GM12878 (cell line): ENCODE measurements at regions not wholly inside any gene's neighbourhood (a gene's known extent, or its start where the extent isn't known, plus 50 kb on each side); places are given as distances from the start of the nearest gene placed in this dataset.

Experiments used
- ATAC-seq: fragments of 200-7000 bp; cut with Tn5 transposase; 3 replicates; pipeline ENCODE4 v1.9.1; 2020; ENCODE audit warnings: mild to moderate bottlenecking, moderate library complexity
- BruUV-seq: library from RNA; stranded (reverse); fragments of 400-500 nt; replicated peaks from 2 replicates; lab custom pipeline; 2021; lab: Mats Ljungman, UMichigan
- CTCF ChIA-PET: fragments of 300-600 bp; sonication (Branson Sonifier 250); formaldehyde crosslinking; extraction: SDS; loops from one replicate; lab custom pipeline; 2021; ENCODE audit warnings: inconsistent platforms; lab: Yijun Ruan, JAX
- POLR2A ChIA-PET: fragments of 350-600 bp; formaldehyde crosslinking; extraction: SDS; loops from one replicate; lab custom pipeline; 2021; ENCODE audit warnings: inconsistent platforms; lab: Charles Lee
- RAD21 ChIA-PET: fragments of 300-600 bp; sonication (Branson Sonifier 250); formaldehyde crosslinking; loops from one replicate; lab custom pipeline; 2023; ENCODE audit warnings: antibody characterized with exemption; ENCODE audit not compliant: unreplicated experiment; lab: Charles Lee
- SMC1A ChIA-PET: fragments of 300-600 bp; sonication (Branson Sonifier 250); formaldehyde crosslinking; loops from one replicate; lab custom pipeline; 2023; ENCODE audit not compliant: unreplicated experiment, uncharacterized antibody; lab: Charles Lee
- DNase-seq: peaks from one replicate; pipeline ENCODE4 v3.0.0-alpha.2; 2011; ENCODE audit warnings: low read depth, low spot score
- FAIRE-seq: peaks from 3 replicates; lab custom pipeline; 2011; peaks lifted over from hg19 to GRCh38; lab: Jason Lieb, UNC
- H2AFZ ChIP-seq: 2 replicates; pipeline ENCODE4 v1.6.0; 2011; ENCODE audit warnings: low read depth, low read length, control low read depth; ENCODE audit not compliant: control insufficient read depth
- H3K27ac ChIP-seq: 2 replicates; pipeline ENCODE4 v1.5.1; 2011; ENCODE audit warnings: control low read depth; ENCODE audit not compliant: control insufficient read depth, insufficient read depth
- H3K27me3 ChIP-seq, 2 experiments: replicated peaks in 1 of 2; 2 replicates each; pipeline versions ENCODE4 v1.6.0 to v1.6.1; 2011; ENCODE audit warnings: low read length in 1 of 2; ENCODE audit not compliant: control insufficient read depth in 2 of 2, insufficient read depth in 2 of 2
- H3K36me3 ChIP-seq, 2 experiments: 2 replicates each; pipeline ENCODE4 v1.5.1; 2011; ENCODE audit warnings: low read length in 1 of 2; ENCODE audit not compliant: control insufficient read depth in 2 of 2, insufficient read depth in 2 of 2
- H3K4me1 ChIP-seq: 2 replicates; pipeline ENCODE4 v1.6.1; 2011; ENCODE audit warnings: mild to moderate bottlenecking, low read length, moderate library complexity, mixed read lengths; ENCODE audit not compliant: control insufficient read depth, insufficient read depth
- H3K4me2 ChIP-seq: 2 replicates; pipeline ENCODE4 v1.6.0; 2011; ENCODE audit warnings: control low read depth; ENCODE audit not compliant: control insufficient read depth, insufficient read depth
- H3K4me3 ChIP-seq: fragments of 200-600 bp; sonication (generic); 2 replicates; pipeline ENCODE4 v1.5.1; 2016
- H3K79me2 ChIP-seq: 2 replicates; pipeline ENCODE4 v1.6.0; 2011; ENCODE audit warnings: low read length; ENCODE audit not compliant: control insufficient read depth, insufficient read depth
- H3K9ac ChIP-seq: 2 replicates; pipeline ENCODE4 v1.8.0; 2011; ENCODE audit warnings: low read length, control low read depth, mixed read lengths; ENCODE audit not compliant: control insufficient read depth, insufficient read depth
- H3K9me3 ChIP-seq: replicated peaks from 3 replicates; pipeline ENCODE4 v1.5.1; 2011; ENCODE audit warnings: mild to moderate bottlenecking, low read length; ENCODE audit not compliant: control insufficient read depth, insufficient read depth
- H4K20me1 ChIP-seq: 2 replicates; pipeline ENCODE4 v1.6.0; 2011; ENCODE audit not compliant: control insufficient read depth, insufficient read depth
- BCL11A ChIP-seq: IDR thresholded peaks from 2 replicates; pipeline ENCODE4 v1.6.1; 2011; ENCODE audit warnings: low read depth, low read length
- EGR1 ChIP-seq, 2 experiments: IDR thresholded peaks; 1 replicate in 1 of 2; 2 replicates in 1 of 2; pipeline ENCODE4 v1.6.1; 2011 to 2012; ENCODE audit warnings: low read depth in 2 of 2, low read length in 2 of 2, borderline replicate concordance in 1 of 2, mild to moderate bottlenecking in 1 of 2, moderate library complexity in 1 of 2
- TCF12 ChIP-seq: IDR thresholded peaks from 2 replicates; pipeline ENCODE4 v1.6.1; 2011; ENCODE audit warnings: low read depth, mild to moderate bottlenecking, low read length
- WGBS: methylation state at CpG from one replicate; pipeline ENCODE4 v1.1.6; 2016; ENCODE audit warnings: low lambda C conversion rate; ENCODE audit not compliant: insufficient replicate concordance, insufficient coverage; ENCODE audit errors: missing lambda C conversion rate; 5-methylcytosine and 5-hydroxymethylcytosine counted together
- in situ Hi-C: fragments of 300-500 bp; cut with MboI; formaldehyde crosslinking; loops from 9 replicates; pipeline ENCODE4 v1.14.3; 2018; ENCODE audit warnings: mixed read lengths
- intact Hi-C: fragments of 100-400 bp; cut with micrococcal nuclease; formaldehyde crosslinking; loops from one replicate; pipeline ENCODE4 v1.14.2; 2022; ENCODE audit not compliant: unreplicated experiment
- TF ChIP-seq, protein P1 (sequence below): IDR thresholded peaks from 2 replicates; pipeline ENCODE4 v1.6.1; 2012; ENCODE audit warnings: mild to moderate bottlenecking, low read depth, low read length
- TF ChIP-seq, protein P2 (sequence below): fragments of 450-650 bp; IDR thresholded peaks from 2 replicates; pipeline ENCODE4 v1.6.1; 2016; ENCODE audit warnings: mild to moderate bottlenecking

- TF ChIP-seq, protein P1, sequence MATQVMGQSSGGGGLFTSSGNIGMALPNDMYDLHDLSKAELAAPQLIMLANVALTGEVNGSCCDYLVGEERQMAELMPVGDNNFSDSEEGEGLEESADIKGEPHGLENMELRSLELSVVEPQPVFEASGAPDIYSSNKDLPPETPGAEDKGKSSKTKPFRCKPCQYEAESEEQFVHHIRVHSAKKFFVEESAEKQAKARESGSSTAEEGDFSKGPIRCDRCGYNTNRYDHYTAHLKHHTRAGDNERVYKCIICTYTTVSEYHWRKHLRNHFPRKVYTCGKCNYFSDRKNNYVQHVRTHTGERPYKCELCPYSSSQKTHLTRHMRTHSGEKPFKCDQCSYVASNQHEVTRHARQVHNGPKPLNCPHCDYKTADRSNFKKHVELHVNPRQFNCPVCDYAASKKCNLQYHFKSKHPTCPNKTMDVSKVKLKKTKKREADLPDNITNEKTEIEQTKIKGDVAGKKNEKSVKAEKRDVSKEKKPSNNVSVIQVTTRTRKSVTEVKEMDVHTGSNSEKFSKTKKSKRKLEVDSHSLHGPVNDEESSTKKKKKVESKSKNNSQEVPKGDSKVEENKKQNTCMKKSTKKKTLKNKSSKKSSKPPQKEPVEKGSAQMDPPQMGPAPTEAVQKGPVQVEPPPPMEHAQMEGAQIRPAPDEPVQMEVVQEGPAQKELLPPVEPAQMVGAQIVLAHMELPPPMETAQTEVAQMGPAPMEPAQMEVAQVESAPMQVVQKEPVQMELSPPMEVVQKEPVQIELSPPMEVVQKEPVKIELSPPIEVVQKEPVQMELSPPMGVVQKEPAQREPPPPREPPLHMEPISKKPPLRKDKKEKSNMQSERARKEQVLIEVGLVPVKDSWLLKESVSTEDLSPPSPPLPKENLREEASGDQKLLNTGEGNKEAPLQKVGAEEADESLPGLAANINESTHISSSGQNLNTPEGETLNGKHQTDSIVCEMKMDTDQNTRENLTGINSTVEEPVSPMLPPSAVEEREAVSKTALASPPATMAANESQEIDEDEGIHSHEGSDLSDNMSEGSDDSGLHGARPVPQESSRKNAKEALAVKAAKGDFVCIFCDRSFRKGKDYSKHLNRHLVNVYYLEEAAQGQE: no peak
- TF ChIP-seq, protein P2, sequence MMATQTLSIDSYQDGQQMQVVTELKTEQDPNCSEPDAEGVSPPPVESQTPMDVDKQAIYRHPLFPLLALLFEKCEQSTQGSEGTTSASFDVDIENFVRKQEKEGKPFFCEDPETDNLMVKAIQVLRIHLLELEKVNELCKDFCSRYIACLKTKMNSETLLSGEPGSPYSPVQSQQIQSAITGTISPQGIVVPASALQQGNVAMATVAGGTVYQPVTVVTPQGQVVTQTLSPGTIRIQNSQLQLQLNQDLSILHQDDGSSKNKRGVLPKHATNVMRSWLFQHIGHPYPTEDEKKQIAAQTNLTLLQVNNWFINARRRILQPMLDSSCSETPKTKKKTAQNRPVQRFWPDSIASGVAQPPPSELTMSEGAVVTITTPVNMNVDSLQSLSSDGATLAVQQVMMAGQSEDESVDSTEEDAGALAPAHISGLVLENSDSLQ: no peak
- TF ChIP-seq BCL11A: no peak
These were observed 845.3 kb downstream of the BRD1 start (continued) for GRCh38 chr22:48982321-48982905.

DNA sequence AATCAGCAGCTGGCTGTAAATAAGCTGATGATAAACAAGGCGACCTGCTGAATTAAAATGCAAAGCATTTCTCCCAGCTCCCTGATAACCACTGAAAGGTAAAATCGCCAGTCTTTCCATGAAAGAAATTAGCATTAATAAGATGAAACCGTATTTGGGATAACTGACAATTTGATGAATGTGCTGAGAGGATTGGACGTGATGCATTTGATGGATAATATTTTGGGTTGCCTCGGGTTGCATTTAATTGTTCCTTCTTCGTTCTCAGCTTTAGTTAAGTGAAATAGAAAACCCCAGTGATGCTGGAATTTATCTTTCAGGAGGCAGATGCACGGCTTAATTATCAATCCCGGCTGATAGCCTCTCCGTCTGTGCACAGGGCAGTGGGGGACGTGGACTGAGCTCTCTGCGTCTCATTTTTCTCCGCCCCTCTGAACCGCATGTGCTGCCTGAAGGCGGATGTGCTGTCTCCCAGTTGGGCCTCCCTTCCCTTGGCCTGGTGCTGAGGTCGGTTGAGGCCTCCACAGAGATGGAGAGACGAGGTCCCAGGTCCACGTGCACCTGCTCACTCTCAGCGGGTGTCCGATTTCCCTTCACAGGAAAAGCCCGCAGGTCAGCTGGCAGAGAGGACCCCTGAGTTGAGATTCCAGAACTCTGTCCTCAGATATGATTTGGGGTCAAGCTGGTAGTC lies 846.2 kb downstream of the BRD1 start:
- DNase-seq (no peak), FAIRE-seq (no peak), ATAC-seq (no peak)
- no peaks in the 10 kb centered on the region for H4K20me1 ChIP-seq
- no TSS peak for BruUV-seq
- no peak overlapping the region for H2AFZ ChIP-seq
- no peak overlapping the region for H3K27ac ChIP-seq
- ChIA-PET CTCF (interaction anchor here (0.7 kb wide), 1 partner anchor 189 kb away, joined by 3 read pairs; no protein-coding TSS in a partner anchor), SMC1A (no interaction called here), POLR2A (no interaction called here), RAD21 (no interaction called here)
- no peaks in the 10 kb centered on the region for H3K79me2 ChIP-seq
- no peak overlapping the region for H3K9ac ChIP-seq
- TF ChIP-seq EGR1 (IDR thresholded peaks at IDR 0.05; ENCODE audit: borderline replicate concordance in 1 of 2, low read depth in 2 of 2, low read length in 2 of 2) (no peak), TCF12 (no peak)
- intact Hi-C loops: no loop called here
- peaks cover 3% of the 10 kb centered on the region; the same call in 1 of the 3 replicates for H3K9me3 ChIP-seq
- no peaks in the 10 kb centered on the region for H3K4me1 ChIP-seq
- in situ Hi-C loops: no loop called here
- WGBS: 32% methylated on average over 20 of the region's 20 CpGs
- H3K4me2 ChIP-seq: no peak overlapping the region
- H3K36me3 ChIP-seq: no peaks in the 10 kb centered on the region
- H3K4me3 ChIP-seq: no peak overlapping the region
- no peaks in the 10 kb centered on the region for H3K27me3 ChIP-seq
